Lower lobe of right lung (tissue), 2 donors: ENCODE measurements at regions not wholly inside any gene's neighbourhood (a gene's known extent, or its start where the extent isn't known, plus 50 kb on each side); places are given as distances from the start of the nearest gene placed in this dataset.

ENCODE experiments used
- ATAC-seq, 2 donors: fragments of 200-7000 bp; cut with Tn5 transposase; one replicate each; pipeline ENCODE4 v1.9.1; 2020 to 2022; ENCODE audit warnings: mild to moderate bottlenecking in 2 of 2, moderate library complexity in 2 of 2
- DNase-seq: peaks from one replicate; pipeline ENCODE4 v3.0.0-alpha.2; 2020
- H3K27ac ChIP-seq: fragments of 200-600 bp; one replicate; pipeline ENCODE4 v1.8.0; 2022
- H3K27me3 ChIP-seq: fragments of 200-600 bp; one replicate; pipeline ENCODE4 v1.8.0; 2022; ENCODE audit warnings: low read depth
- H3K36me3 ChIP-seq: fragments of 200-600 bp; one replicate; pipeline ENCODE4 v1.8.0; 2022; ENCODE audit warnings: mild to moderate bottlenecking
- H3K4me1 ChIP-seq: fragments of 200-600 bp; one replicate; pipeline ENCODE4 v1.8.0; 2022
- H3K4me3 ChIP-seq: fragments of 200-600 bp; one replicate; pipeline ENCODE4 v1.8.0; 2022; ENCODE audit warnings: mild to moderate bottlenecking
- H3K9me3 ChIP-seq: fragments of 200-600 bp; one replicate; pipeline ENCODE4 v1.8.0; 2022
- intact Hi-C: fragments of 100-400 bp; cut with DNase I; formaldehyde crosslinking; loops from one replicate; pipeline ENCODE4 v1.11.0; 2022
- TF ChIP-seq, protein P1 (sequence below): fragments of 200-600 bp; IDR thresholded peaks from one replicate; pipeline ENCODE4 v1.8.0; 2022; ENCODE audit warnings: antibody characterized with exemption, mild to moderate bottlenecking
- donor health status: DM: no; HTN: yes; CAD: no; lungs with severe emphysema.

DNA sequence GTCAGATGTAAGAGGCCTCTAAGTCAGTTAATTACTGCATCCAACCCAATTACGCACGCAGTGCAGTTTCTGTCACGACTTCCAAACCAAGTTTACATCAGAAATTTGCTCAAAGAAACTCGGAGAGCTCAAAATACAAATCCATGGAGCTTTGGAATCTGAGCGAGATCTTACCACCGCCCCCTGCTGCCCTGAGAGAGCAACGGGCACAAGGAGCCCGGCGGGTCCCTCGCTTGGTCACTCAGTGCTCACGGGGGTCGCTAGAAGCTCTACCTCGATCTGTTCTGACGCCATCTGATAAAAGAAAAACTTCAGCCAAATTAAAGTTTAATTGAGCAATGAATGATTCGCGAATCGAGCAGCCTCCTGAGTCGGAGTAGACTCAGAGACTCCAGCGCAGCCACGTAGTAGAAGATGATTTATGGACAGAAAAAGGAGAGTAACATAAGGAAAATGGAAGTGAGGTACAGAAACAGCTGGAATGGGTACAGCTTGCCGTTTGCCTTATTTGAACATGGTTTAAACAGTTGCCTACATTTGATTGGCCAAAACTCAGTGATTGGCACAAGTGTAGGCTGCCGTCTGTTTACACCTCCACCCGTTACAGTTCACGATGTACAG, 232.7 kb upstream of the ATP10A start:
- no peaks in the 10 kb centered on the region for H3K27me3 ChIP-seq
- no peaks in the 10 kb centered on the region for H3K36me3 ChIP-seq
- ATAC-seq = no peak
- no peak overlapping the region for H3K27ac ChIP-seq
- H3K9me3 ChIP-seq = no peaks in the 10 kb centered on the region
- H3K4me3 ChIP-seq = no peak overlapping the region
- intact Hi-C loops = no loop called here
- TF ChIP-seq, protein P1, sequence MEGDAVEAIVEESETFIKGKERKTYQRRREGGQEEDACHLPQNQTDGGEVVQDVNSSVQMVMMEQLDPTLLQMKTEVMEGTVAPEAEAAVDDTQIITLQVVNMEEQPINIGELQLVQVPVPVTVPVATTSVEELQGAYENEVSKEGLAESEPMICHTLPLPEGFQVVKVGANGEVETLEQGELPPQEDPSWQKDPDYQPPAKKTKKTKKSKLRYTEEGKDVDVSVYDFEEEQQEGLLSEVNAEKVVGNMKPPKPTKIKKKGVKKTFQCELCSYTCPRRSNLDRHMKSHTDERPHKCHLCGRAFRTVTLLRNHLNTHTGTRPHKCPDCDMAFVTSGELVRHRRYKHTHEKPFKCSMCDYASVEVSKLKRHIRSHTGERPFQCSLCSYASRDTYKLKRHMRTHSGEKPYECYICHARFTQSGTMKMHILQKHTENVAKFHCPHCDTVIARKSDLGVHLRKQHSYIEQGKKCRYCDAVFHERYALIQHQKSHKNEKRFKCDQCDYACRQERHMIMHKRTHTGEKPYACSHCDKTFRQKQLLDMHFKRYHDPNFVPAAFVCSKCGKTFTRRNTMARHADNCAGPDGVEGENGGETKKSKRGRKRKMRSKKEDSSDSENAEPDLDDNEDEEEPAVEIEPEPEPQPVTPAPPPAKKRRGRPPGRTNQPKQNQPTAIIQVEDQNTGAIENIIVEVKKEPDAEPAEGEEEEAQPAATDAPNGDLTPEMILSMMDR = no peak
- DNase-seq = no peak
- H3K4me1 ChIP-seq = no peaks in the 10 kb centered on the region

DNA sequence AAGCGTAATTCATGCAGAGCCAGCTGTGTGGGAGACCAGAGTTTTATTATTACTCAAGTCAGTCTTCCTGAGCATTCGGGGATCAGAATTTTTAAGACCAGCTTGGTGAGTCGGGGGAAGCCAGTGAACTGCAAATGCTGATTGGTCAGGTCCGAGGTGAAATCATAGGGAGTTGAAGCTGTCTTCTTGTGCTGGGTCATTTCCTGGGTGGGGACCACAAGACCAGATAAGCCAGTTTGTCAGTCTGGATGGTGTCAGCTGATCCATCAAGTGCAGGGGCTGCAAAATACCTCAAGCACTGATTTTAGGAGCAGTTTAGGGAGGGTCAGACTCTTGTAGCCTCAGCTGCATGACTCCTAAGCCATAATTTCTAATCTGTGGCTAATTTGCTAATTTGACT, 228.1 kb upstream of the ATP10A start:
- ATAC-seq = no peak
- Histone ChIP-seq H3K27me3 (no peaks in the 10 kb centered on the region), H3K9me3 (no peaks in the 10 kb centered on the region), H3K27ac (no peak overlapping the region), H3K4me3 (no peak overlapping the region), H3K36me3 (no peaks in the 10 kb centered on the region), H3K4me1 (no peaks in the 10 kb centered on the region)
- no peak for DNase-seq
- intact Hi-C loops = no loop called here
- TF ChIP-seq, protein P1 = no peak

DNA sequence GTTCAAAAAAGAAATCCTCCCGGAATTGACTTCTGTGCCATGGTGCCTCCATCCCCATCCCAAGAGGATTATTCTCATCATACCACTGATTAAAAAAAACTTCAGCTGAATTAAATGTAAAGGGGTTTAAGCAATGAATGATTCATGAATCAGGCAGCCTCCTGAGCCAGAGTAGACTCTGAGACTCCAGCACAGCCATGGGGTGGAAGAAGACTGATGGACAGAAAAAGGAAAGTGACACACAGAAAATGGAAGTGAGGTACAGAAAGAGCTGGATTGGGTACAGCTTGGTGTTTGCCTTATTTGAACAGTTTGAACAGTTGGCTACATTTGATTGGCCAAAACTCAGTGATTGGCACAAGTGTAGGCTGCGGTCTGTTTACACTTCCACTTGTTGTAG, 224.8 kb upstream of the ATP10A start:
- Histone ChIP-seq H3K4me3 (no peak overlapping the region), H3K4me1 (no peaks in the 10 kb centered on the region), H3K27ac (no peak overlapping the region), H3K36me3 (no peaks in the 10 kb centered on the region), H3K27me3 (no peaks in the 10 kb centered on the region), H3K9me3 (no peaks in the 10 kb centered on the region)
- DNase-seq = no peak
- ATAC-seq = no peak
- TF ChIP-seq, protein P1 = no peak
- intact Hi-C loops = no loop called here

DNA sequence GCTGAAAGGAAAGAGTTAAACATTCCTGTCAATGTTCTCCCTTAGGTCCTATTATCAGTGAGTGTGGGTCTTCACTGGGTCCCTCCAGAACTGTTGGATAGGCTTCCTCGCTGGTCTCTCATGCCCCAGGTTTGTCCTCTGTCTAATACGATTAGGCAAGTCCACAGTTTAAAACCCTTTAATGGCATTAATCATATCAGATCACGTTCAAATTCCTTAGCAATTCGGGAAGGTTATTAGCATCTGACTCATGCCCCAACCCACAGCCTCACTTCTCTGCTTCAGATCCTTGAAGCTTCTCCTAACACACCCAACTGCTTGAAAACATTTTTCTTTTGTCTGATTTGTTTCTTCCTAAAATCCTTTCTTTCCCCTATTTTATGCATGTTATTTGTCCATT, 224.3 kb upstream of the ATP10A start:
- no peak for DNase-seq
- intact Hi-C loops = no loop called here

DNA sequence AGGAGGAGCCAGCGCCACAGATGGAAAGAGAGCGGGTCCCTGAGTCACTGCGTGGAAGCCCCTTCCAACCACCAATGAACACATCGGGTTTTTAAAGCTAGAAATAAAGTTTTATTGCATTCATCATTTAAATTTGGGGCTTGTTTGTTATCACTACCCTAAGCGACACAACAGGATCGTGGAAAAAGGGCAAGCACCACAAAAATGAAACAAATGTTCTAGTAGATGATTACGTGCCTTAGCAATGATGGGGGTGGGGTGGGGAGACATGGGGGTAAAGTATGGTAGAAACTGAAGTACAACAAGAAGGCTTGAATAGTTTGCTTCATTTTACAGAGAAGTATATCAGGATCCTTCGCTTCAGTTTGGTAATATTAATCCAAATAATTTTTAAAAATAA, 221.6 kb upstream of the ATP10A start:
- TF ChIP-seq, protein P1 = no peak
- intact Hi-C loops = no loop called here
- Histone ChIP-seq H3K9me3 (no peaks in the 10 kb centered on the region), H3K4me1 (peaks cover 3% of the 10 kb centered on the region), H3K36me3 (no peaks in the 10 kb centered on the region), H3K4me3 (no peak overlapping the region), H3K27ac (no peak overlapping the region), H3K27me3 (no peaks in the 10 kb centered on the region)
- ATAC-seq (no peak), DNase-seq (no peak)

More for the DNA sequence above, 224.3 kb upstream of the ATP10A start:
- no peaks in the 10 kb centered on the region for H3K4me1 ChIP-seq
- TF ChIP-seq, protein P1 = no peak
- no peak overlapping the region for H3K27ac ChIP-seq
- H3K4me3 ChIP-seq = no peak overlapping the region
- no peaks in the 10 kb centered on the region for H3K36me3 ChIP-seq
- H3K9me3 ChIP-seq = no peaks in the 10 kb centered on the region
- no peaks in the 10 kb centered on the region for H3K27me3 ChIP-seq
- no peak for ATAC-seq

DNA sequence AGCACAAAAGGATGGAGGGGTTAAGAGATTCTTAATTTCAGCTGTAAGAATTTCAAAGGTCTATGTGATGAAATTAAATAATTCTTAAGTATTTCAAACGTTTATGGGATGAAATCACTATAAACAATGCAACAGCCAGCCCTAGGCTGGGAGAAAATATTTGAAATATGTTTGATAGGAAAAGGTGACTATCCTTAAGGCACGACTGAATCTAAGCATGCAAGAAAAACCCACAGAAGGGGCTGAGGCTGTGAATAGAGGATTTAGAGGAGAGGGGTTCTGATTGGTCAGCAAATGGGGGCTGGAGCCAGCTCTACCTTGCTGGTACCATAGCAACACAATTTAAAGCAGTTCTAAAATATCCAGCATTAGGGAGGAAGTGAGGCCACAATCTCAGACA, 220.8 kb upstream of the ATP10A start:
- Histone ChIP-seq H3K27ac (no peak overlapping the region), H3K36me3 (no peaks in the 10 kb centered on the region), H3K4me1 (peaks cover 3% of the 10 kb centered on the region), H3K4me3 (no peak overlapping the region), H3K27me3 (no peaks in the 10 kb centered on the region), H3K9me3 (no peaks in the 10 kb centered on the region)
- DNase-seq = no peak
- TF ChIP-seq, protein P1 = no peak
- intact Hi-C loops = no loop called here
- no peak for ATAC-seq
